LNCAP (cell line): ENCODE measurements at regions not wholly inside any gene's neighbourhood (a gene's known extent, or its start where the extent isn't known, plus 50 kb on each side); places are given as distances from the start of the nearest gene placed in this dataset.

Source experiments
- CTCF ChIP-seq: fragments of 450-650 bp; IDR thresholded peaks from 2 replicates; pipeline ENCODE4 v1.5.1; 2017; ENCODE audit warnings: mild to moderate bottlenecking

- no peak for TF ChIP-seq CTCF
Observed at GRCh38 chr6:91718198-91718597, 1131.3 kb upstream of the MAP3K7 start.

DNA sequence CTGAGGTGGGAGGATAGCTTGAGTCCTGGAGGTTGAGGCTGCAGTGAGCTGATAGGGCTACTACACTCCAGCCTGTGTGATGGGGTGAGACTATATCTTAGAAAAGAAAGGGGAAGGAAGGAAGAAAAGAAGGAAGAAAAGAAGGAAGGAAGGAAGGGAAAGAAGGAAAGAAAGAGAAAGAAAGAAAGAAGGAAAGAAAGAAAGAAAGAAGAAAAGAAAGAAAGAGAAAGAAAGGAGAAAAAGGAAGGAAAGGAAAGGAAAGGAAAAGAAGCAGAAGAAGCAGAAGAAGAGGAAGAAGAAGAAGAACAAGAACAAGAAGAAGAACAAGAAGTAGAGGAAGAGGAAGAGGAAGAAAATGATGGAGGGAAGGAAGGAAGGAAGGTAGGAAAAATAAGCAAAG lies 1130.2 kb upstream of the MAP3K7 start:
- TF ChIP-seq CTCF = no peak

GRCh38 chr6:91716361-91716760 lies 1129.5 kb upstream of the MAP3K7 start:
- no peak for TF ChIP-seq CTCF

DNA sequence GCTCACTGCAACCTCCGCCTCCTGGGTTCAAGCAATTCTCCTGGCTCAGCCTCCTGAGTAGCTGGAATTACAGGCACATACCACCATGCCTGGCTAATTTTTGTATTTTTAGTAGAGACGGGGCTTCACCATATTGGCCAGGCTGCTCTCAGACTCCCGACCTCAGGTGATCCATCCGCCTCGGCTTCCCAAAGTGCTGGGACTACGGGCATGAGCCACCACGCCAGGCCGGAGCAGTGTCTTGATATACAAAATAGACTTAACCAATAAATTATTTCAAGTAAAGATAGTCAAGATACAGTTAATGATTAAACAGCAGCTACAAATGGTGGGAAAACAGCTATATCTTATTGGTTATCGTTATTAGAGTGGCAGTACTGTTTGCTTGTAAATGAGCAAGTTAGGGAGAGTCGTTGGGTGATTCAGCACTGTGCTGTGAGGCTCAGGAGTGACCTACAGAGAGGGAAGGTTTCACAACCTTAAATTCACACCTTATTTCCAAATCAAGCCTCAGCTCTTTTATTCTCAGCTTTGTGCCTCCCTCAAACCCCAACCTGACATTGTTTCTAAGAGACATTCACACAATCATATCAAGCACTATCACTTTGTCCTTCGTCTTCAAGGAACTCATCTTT lies 1128.4 kb upstream of the MAP3K7 start:
- TF ChIP-seq CTCF = no peak

- no peak for TF ChIP-seq CTCF
Observed at GRCh38 chr6:91713911-91714310, 1127.0 kb upstream of the MAP3K7 start.

GRCh38 chr6:91711518-91711917 lies 1124.6 kb upstream of the MAP3K7 start:
- TF ChIP-seq CTCF = no peak

- no peak for TF ChIP-seq CTCF
Observed at GRCh38 chr6:91710342-91710741, 1123.5 kb upstream of the MAP3K7 start.

DNA sequence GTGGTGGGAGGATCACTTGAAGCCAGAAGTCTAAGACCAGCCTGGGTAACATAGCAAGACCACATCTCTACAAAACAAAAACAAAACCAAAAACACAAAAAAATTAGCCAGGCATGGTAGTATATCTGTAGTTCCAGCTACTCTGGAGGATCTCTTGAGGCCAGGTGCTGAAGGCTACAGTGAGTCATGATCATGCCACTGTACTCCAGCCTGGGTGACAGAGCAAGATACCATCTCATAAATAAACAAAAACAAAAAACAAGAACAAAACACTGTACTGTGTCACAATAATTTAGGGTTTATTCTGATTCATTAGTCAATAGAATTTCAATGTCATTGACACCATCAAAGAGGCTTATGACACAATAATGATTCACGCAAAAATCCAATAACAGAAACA lies 1121.7 kb upstream of the MAP3K7 start:
- no peak for TF ChIP-seq CTCF
